HG03095 (cell line): ENCODE measurements at regions not wholly inside any gene's neighbourhood (a gene's known extent, or its start where the extent isn't known, plus 50 kb on each side); places are given as distances from the start of the nearest gene placed in this dataset.

Source experiments
- ATAC-seq: cut with Tn5 transposase; IDR thresholded peaks from one replicate; pipeline ENCODE4 v1.9.1; 2021; ENCODE audit warnings: moderate library complexity; ENCODE audit not compliant: unreplicated experiment

- no peak for ATAC-seq
These were observed 226.0 kb upstream of the TPM1 start for GRCh38 chr15:62816342-62817069.

DNA sequence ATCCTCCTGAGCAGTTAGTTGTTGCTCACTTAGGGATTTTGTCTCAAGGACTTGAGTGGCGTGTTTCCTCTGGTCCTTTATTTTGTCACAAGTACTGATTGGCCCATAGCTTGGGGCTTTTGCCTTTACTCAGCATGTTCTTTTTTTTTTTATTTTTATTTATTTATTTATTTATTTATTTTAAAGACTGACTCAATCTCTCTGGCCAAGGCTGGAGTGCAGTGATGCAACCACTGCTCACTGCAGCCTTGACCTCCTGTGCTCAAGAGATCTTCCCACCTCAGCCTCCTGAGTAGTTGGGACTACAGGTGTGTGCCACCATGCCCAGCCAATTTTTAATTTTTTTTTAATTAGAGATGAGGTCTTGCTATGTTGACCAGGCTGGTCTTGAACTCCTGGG, 223.9 kb upstream of the TPM1 start:
- no peak for ATAC-seq

GRCh38 chr15:62821384-62822131, 221.0 kb upstream of the TPM1 start:
- ATAC-seq, result no peak

DNA sequence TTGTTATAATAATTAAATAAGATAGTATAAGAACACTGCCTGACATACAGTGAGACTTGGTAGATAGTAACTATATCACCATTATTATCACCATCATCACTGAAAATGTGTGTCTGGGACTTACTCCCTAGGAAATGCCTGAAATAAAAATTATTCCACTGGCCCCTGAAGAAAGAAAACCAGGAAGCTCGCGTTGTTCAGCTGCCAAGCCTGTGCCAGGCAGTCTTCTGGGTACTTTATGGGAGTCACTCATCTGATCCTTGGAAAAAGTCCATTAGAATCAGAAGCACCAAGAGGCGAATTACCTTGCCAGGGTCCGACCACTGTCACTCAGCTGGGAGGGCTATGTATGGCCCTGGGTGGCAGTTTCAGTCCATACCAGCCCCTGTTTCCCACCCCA, 220.3 kb upstream of the TPM1 start:
- no peak for ATAC-seq

DNA sequence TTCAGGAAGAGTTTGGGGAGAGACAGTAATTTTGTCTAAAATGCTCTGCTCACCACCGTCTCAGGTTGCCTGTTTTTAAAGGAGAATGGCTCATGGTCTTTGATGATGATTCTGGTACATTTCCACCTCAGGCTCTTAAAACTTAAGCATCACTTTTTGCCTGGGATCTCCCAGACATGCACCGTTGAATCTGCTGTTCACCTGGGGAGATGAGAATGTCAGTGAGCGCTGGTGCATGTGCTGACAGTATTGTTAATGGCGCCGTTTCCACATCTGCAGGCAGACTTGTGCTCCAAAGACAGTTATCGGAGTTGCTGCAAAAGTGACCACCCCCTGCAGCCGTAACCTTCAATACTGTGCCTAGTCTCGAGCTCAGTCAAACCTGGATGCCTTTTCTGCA, 219.0 kb upstream of the TPM1 start:
- ATAC-seq, result no peak

DNA sequence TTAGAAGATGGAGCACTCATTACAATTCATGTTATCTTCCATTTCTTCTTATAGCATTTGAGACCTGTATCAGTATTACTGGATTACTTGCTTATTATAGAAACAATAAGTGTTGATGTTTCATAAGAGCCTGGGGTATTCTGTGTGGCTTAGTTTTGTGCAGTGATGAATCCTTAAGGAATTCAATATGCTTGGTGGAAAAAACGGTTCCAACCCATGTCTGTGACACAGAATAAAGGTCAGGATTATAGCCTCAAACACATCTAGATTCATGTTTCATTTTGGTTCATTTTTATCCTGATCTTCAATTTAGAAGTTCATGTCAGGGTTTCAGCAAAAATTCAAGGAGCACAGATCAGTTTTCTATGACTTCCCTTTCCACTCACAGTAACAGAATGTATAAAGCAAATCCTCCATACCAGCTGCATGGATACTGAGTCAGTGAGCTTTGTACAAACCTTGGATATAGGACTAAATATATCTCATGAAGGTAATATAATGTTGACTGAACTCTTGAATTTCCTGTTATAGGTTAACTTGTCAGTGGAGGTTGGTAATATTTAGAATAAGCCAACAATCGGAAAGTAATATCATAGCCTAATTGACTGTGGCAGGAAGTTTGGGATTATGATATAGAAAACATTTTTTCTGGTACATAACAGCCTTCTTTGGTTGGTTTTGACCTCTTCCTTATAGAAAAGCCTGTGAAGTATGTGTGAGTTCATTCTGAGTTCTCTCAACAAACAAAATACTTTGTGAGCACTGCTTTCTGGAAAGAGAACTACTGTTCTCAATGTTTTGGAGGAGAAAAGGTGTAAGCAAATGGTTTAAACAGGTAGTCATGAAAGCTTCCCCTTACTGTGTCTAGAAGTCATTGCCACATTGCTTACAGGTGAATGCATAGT, 218.2 kb upstream of the TPM1 start:
- no peak for ATAC-seq

DNA sequence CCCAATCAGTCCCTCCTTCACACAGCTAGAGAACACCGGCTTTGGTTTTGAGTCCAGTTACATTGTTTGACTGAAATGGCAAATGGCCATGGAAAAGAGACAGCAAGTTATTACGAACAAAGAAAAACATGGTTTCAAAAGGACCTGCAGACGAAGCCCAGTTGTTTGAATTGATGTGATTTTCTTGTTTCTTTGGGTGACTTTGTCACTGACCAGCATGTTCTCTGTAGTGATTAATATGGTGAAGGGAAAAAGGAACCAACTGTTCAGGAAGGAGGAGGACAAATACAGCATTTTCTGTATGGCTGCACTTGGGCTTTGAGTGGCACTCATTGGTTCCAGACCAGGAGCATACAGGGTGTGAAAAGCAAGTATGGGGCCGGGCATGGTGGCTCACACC, 217.4 kb upstream of the TPM1 start:
- no peak for ATAC-seq

- ATAC-seq, result no peak
These were observed 216.0 kb upstream of the TPM1 start for GRCh38 chr15:62826561-62826960.

GRCh38 chr15:62828364-62828763, 214.2 kb upstream of the TPM1 start:
- ATAC-seq, result no peak

- no peak for ATAC-seq
These were observed 210.3 kb upstream of the TPM1 start for GRCh38 chr15:62832231-62832630.

DNA sequence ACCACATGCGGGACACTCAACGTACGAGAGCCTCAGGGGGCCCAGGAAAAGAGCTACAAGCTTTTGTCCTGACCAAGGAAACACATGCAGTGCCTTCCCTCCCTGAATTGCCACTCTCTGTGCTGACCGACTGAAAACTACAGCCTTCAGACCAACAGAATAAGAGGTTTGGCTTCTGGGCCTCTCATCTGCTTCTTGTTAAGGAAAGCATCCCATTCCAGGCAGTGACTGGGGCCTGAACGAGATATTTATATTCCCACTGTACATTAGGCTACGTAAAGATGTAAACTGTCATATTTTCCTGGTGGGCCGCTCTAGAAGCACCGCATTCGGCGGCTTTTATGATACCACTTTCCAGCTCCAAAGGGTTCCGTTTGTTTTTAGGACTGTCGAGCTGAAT, 208.9 kb upstream of the TPM1 start:
- ATAC-seq, result no peak

GRCh38 chr15:62834686-62835329, 207.7 kb upstream of the TPM1 start:
- ATAC-seq, result no peak

DNA sequence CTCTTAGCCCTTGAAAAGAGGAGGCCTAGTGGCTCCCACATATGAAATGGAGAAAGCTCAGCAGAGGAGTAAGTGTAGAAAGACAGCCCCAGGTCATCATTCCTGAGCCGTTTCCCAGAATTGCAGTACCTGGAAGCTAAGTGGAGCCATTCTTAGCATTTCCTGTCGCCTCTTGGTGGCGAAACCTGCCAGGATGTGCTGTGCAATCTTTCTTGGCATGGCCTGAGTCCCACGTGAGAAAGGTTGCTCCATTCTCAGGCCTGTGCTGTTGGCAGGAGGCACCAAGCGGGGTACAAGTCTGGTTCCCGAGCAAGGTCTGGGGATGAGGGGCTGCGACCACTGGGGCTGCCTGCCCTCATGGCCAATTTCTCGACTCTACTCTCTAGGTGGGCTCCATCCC, 207.2 kb upstream of the TPM1 start:
- no peak for ATAC-seq

DNA sequence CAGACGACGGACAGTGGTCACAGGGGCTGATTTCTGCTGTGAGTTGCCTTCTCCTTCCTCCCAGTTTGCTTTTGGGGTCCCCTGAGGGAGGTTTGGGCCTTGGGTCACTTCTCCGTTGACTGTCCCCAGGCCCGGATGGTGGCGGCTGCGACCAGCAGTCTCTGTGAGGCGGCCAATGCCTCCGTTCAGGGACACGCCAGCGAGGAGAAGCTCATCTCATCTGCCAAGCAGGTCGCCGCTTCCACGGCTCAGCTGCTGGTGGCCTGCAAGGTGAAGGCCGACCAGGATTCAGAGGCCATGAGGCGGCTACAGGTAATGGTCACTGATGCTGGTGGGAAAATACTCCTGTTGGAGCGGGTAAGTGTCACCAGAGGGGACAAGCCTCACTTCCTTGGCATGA, 206.8 kb upstream of the TPM1 start:
- no peak for ATAC-seq

DNA sequence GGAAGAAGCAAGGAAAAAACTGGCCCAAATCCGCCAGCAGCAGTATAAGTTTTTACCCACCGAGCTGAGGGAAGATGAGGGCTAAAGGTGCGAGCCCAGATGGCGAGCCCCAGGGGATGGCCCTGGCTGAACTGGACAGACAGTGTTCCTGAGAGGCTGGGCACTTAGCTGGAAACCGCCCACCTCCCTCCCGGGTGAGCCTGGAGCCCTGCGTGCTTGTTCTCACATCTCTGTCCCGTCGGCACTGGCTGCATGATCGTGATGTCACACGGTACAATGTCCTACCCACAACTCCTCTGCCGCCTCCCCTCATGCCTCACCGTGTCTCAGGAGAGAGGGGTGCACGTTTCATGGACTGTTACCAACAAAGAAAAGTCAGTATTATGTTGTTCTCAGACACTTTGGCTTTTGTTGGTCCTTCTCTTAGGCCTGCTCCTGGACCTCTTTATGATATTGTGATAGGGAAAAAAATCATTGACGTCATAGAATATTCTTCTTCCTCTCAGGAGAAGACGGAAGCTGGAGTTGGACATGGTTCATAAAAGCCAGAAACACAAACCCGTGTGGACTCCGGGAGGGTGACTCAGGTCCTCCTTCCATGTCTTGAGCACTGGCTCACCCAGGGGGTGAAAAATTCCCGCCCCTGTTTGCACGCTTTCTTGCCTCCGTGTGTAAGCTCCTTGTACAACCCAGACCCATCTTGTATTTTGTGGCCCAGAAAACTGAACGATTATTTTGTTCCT, 201.8 kb upstream of the TPM1 start:
- no peak for ATAC-seq

GRCh38 chr15:62841269-62841628, 201.3 kb upstream of the TPM1 start:
- ATAC-seq, result no peak

DNA sequence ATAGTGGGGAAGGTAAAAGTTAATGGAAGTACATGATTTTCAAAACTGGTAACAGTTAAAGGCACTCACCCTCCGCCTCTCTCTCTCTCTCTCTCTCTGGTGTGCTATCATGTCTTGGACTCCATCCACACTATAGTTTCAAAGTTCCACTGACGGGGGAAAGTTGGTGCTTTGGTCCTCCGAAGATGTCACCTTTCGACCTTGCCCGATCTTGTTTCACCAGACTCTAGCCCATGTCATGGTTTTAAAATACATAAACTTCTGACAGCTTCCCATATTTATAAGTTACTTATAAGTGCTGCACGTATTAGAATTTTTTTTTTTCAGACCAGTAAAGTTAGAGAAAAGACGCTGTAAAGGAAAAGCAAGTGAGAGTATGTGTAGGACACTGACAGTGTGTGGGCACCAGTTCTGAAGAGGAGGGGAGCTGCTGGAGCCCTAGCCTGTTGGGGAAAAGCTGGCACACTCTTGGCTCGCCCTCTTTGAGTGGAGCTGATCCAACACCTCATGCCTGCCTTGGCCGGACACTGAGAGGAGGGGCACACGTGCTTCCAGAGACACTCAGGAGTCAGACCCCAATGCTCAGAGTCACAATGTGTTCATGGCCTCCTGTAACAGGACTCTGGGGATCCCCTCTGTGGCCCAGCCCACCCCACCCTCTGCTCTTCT, 200.5 kb upstream of the TPM1 start:
- ATAC-seq, result no peak

DNA sequence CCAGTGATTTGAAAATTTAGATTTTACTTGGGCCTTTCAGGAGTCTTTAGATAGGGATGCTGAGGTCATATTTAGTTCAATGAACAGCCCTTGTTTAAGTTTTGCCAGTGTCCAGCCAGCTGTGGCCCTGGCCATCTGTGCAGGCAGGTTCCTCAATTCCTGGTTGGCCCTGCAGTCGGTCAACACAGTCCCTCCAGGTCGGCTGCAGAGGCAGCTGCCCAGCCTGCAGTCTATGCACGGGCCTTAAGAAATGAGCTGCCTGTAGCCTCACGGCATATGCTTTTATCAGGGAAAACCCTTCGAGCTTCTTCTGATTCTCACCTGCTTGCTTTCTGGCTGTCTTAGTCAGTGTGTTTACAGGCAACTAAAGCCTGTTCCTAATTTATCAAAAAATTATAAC, 199.2 kb upstream of the TPM1 start:
- ATAC-seq, result no peak

GRCh38 chr15:62844564-62845240, 197.8 kb upstream of the TPM1 start:
- ATAC-seq, result no peak
